GM18517 (cell line): ENCODE measurements at regions not wholly inside any gene's neighbourhood (a gene's known extent, or its start where the extent isn't known, plus 50 kb on each side); places are given as distances from the start of the nearest gene placed in this dataset.
"Not testable (repeated sequence)": the region's sequence is repeated elsewhere in the genome, so short reads cannot be mapped to it uniquely, and the experiment has no call there.

Experiments used
- ATAC-seq: cut with Tn5 transposase; IDR thresholded peaks from one replicate; pipeline ENCODE4 v1.9.1; 2021; ENCODE audit warnings: mild to moderate bottlenecking, moderate library complexity; ENCODE audit not compliant: unreplicated experiment

- ATAC-seq = not testable (repeated sequence)
Measured at GRCh38 chr10:42533866-42534265, 104.5 kb downstream of the ZNF33B start.

- ATAC-seq = no peak
Measured at GRCh38 chr10:42532996-42533395, 105.4 kb downstream of the ZNF33B start.

GRCh38 chr10:42523098-42523497 lies 115.3 kb downstream of the ZNF33B start:
- ATAC-seq = no peak

- ATAC-seq = no peak
Measured at GRCh38 chr10:42519761-42520460, 118.5 kb downstream of the ZNF33B start.

GRCh38 chr10:42519079-42519478 lies 119.3 kb downstream of the ZNF33B start:
- no peak for ATAC-seq

GRCh38 chr10:42513921-42514320 lies 124.4 kb downstream of the ZNF33B start:
- ATAC-seq = no peak

GRCh38 chr10:42491801-42492200 lies 146.6 kb downstream of the ZNF33B start:
- ATAC-seq = no peak

- no peak for ATAC-seq
Measured at GRCh38 chr10:42491001-42491592, 147.3 kb downstream of the ZNF33B start.

- ATAC-seq = no peak
Measured at GRCh38 chr10:42490368-42490767, 148.0 kb downstream of the ZNF33B start.

GRCh38 chr10:42488416-42488815 lies 150.0 kb downstream of the ZNF33B start:
- no peak for ATAC-seq

- no peak for ATAC-seq
Measured at GRCh38 chr10:42482411-42482810, 156.0 kb downstream of the ZNF33B start.

GRCh38 chr10:42479057-42479456 lies 159.3 kb downstream of the ZNF33B start:
- no peak for ATAC-seq

GRCh38 chr10:42477170-42477569 lies 161.2 kb downstream of the ZNF33B start:
- no peak for ATAC-seq

GRCh38 chr10:42476101-42476500 lies 162.3 kb downstream of the ZNF33B start:
- no peak for ATAC-seq

GRCh38 chr10:42475168-42476098 lies 162.9 kb downstream of the ZNF33B start:
- ATAC-seq = no peak

GRCh38 chr10:42454313-42454712 lies 184.1 kb downstream of the ZNF33B start:
- no peak for ATAC-seq

GRCh38 chr10:42431095-42431494 lies 207.3 kb downstream of the ZNF33B start:
- ATAC-seq = no peak

- no peak for ATAC-seq
Measured at GRCh38 chr10:42428534-42428933, 209.8 kb downstream of the ZNF33B start.

- no peak for ATAC-seq
Measured at GRCh38 chr10:42422911-42423310, 215.5 kb downstream of the ZNF33B start.

- no peak for ATAC-seq
Measured at GRCh38 chr10:42421812-42422211, 216.6 kb downstream of the ZNF33B start.

- ATAC-seq = no peak
Measured at GRCh38 chr10:42419789-42420188, 218.6 kb downstream of the ZNF33B start.
